ENCODE measurements at regions not wholly inside any gene's neighbourhood (a gene's known extent, or its start where the extent isn't known, plus 50 kb on each side); places are given as distances from the start of the nearest gene placed in this dataset.

GRCh38 chr1:34341896-34342295, 165.2 kb downstream of the C1orf94 start:
- Histone ChIP-seq H3K4me2 (ENCODE audit: insufficient read depth, insufficient read length, low read length) (no peak overlapping the region), H2BK15ac (ENCODE audit: low read depth, low read length) (no peak overlapping the region), H4K8ac (replicated peaks; ENCODE audit: insufficient read length, low read depth, low read length) (no peak overlapping the region), H3K23me2 (ENCODE audit: insufficient read length, low read depth, low read length, poor library complexity, severe bottlenecking) (no peaks in the 10 kb centered on the region), H2AK5ac (ENCODE audit: insufficient read length, low read length) (no peak overlapping the region), H4K20me1 (ENCODE audit: control insufficient read depth, insufficient read depth, insufficient read length) (no peaks in the 10 kb centered on the region), H4K5ac (ENCODE audit: insufficient read length, low read depth, low read length) (no peak overlapping the region), H3K9me3 (ENCODE audit: control insufficient read depth, low read depth, low read length) (no peaks in the 10 kb centered on the region), H3K79me1 (ENCODE audit: insufficient read depth, low read depth, low read length, poor library complexity, severe bottlenecking) (no peaks in the 10 kb centered on the region), H3K27me3 (ENCODE audit: insufficient read depth, low read length) (no peaks in the 10 kb centered on the region), H3K18ac (ENCODE audit: insufficient read length, low read depth, low read length) (no peak overlapping the region), H2BK20ac (ENCODE audit: low read depth, low read length, poor library complexity, severe bottlenecking) (no peak overlapping the region), H3K14ac (ENCODE audit: insufficient read depth, low read length) (no peak overlapping the region), H3K79me2 (ENCODE audit: insufficient read depth, low read length) (no peaks in the 10 kb centered on the region), H4K91ac (ENCODE audit: insufficient read length, low read depth, low read length) (no peak overlapping the region), H3T11ph (ENCODE audit: low read length) (no peak overlapping the region), H3K23ac (ENCODE audit: insufficient read length, low read depth, low read length) (no peak overlapping the region), H3K4ac (ENCODE audit: low read depth, low read length) (no peak overlapping the region), H3K27ac (ENCODE audit: insufficient read length, low read depth, low read length) (no peak overlapping the region), H2BK12ac (ENCODE audit: insufficient read length, low read depth, low read length) (no peak overlapping the region), H2BK5ac (ENCODE audit: insufficient read length, low read length) (no peak overlapping the region), H2BK120ac (ENCODE audit: low read depth, low read length, poor library complexity, severe bottlenecking) (no peak overlapping the region), H2AFZ (ENCODE audit: low read length) (no peak overlapping the region), H3K9ac (ENCODE audit: extremely low read depth, insufficient read length, low read length) (no peak overlapping the region), H3K4me1 (ENCODE audit: insufficient read depth, low read length) (no peaks in the 10 kb centered on the region), H3K56ac (ENCODE audit: insufficient read length, low read depth, low read length) (no peak overlapping the region)
- no CpG with 5 or more reads among the region's 2 CpGs for WGBS (ENCODE audit: extremely low coverage, insufficient read length, low lambda C conversion rate)
- TF ChIP-seq CTCF (conservative IDR thresholded peaks at IDR 0.05), result no peak
- Mint-ChIP-seq H3K9me3 (no peaks in the 10 kb centered on the region), H3K27ac (no peak overlapping the region), H3K27me3 (ENCODE audit: low read depth) (peaks cover 30% of the 10 kb centered on the region), H3K4me1 (peaks cover 0 to 7% of the 10 kb centered on the region in 2 experiments; a peak in 2 of 4 replicates), H3K4me3 (no peak overlapping the region), H3K36me3 (ENCODE audit: insufficient read depth in 1 of 3, low read depth in 3 of 3) (no peaks in the 10 kb centered on the region)
- no peak for DNase-seq

All from H9 (cell line).